ENCODE measurements at regions not wholly inside any gene's neighbourhood (a gene's known extent, or its start where the extent isn't known, plus 50 kb on each side); places are given as distances from the start of the nearest gene placed in this dataset.

DNA sequence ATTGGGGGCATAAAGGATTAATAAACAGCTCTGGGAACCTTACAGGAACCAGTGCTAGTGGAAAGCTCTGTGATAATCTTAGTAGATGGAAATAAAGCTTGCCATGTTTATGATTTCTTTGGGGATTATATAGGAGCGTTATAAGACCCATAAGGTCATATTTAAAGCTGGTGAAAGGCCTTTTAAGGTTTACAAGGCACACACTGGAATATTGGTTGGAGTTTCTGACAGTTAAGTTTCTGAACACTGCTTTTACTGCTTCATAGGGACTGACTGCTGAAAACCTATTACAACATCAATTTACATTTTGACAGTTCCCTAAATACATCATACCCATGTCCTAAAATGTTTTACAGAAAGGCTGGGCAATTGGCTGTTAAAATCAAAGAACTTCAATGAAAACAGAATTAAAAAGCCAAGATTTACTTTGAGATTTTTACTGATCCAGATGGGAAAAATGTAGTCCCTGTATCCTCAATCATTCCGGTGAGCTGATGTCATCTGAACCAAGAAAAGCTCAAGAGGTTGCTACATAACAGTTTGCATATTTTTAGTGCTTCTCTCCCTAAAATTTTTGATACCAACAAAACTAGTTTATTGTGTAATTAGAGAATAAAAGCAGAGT, 153.7 kb upstream of the IGF1 start:
- TF ChIP-seq POLR2A (IDR thresholded peaks at IDR 0.05; ENCODE audit: low read depth, low read length), result no peak
- TF ChIP-seq TAF1 (IDR thresholded peaks at IDR 0.05; ENCODE audit: low read depth, low read length), result no peak

Measured in GM12891 (cell line).